HEK293T (cell line): ENCODE measurements at regions not wholly inside any gene's neighbourhood (a gene's known extent, or its start where the extent isn't known, plus 50 kb on each side); places are given as distances from the start of the nearest gene placed in this dataset.

Source experiments
- CTCF ChIA-PET: fragments of 350-600 bp; formaldehyde crosslinking; extraction: SDS; loops from one replicate; lab custom pipeline; 2021; ENCODE audit warnings: antibody characterized with exemption, inconsistent platforms; lab: Yijun Ruan, JAX
- POLR2A ChIA-PET: fragments of 350-600 bp; formaldehyde crosslinking; extraction: SDS; loops from one replicate; lab custom pipeline; 2020; ENCODE audit warnings: antibody characterized with exemption, inconsistent platforms; lab: Yijun Ruan, JAX
- DNase-seq: peaks from one replicate; pipeline ENCODE4 v3.0.0; 2012; ENCODE audit warnings: mixed read lengths; ENCODE audit errors: extremely low spot score
- ARNT ChIP-seq: fragments of 450-650 bp; IDR thresholded peaks from 2 replicates; pipeline ENCODE4 v1.6.1; 2017; ENCODE audit warnings: mild to moderate bottlenecking
- BHLHE40 ChIP-seq: fragments of 450-650 bp; IDR thresholded peaks from 2 replicates; pipeline ENCODE4 v1.6.1; 2016; ENCODE audit warnings: mild to moderate bottlenecking, moderate library complexity, borderline replicate concordance
- CTBP1 ChIP-seq: fragments of 450-650 bp; IDR thresholded peaks from 2 replicates; pipeline ENCODE4 v1.6.1; 2016; ENCODE audit warnings: borderline replicate concordance
- ELF4 ChIP-seq: fragments of 450-650 bp; IDR thresholded peaks from 2 replicates; pipeline ENCODE4 v1.6.1; 2017; ENCODE audit warnings: antibody characterized with exemption
- FOXA1 ChIP-seq: fragments of 450-650 bp; IDR thresholded peaks from 2 replicates; pipeline ENCODE4 v1.6.1; 2016; ENCODE audit warnings: mild to moderate bottlenecking
- FOXK2 ChIP-seq: fragments of 450-650 bp; IDR thresholded peaks from 2 replicates; pipeline ENCODE4 v1.6.1; 2016; ENCODE audit warnings: mild to moderate bottlenecking
- FOXM1 ChIP-seq: fragments of 450-650 bp; IDR thresholded peaks from 2 replicates; pipeline ENCODE4 v1.6.1; 2017; ENCODE audit warnings: mild to moderate bottlenecking, borderline replicate concordance
- HDGF ChIP-seq: fragments of 450-650 bp; IDR thresholded peaks from 2 replicates; pipeline ENCODE4 v1.6.1; 2017; ENCODE audit warnings: antibody characterized with exemption, borderline replicate concordance
- L3MBTL2 ChIP-seq: fragments of 450-650 bp; conservative IDR thresholded peaks from 2 replicates; pipeline ENCODE4 v1.6.1; 2016; ENCODE audit warnings: mild to moderate bottlenecking
- LEF1 ChIP-seq: fragments of 450-650 bp; IDR thresholded peaks from 2 replicates; pipeline ENCODE4 v1.6.1; 2017; ENCODE audit warnings: mild to moderate bottlenecking, borderline replicate concordance
- NFRKB ChIP-seq: fragments of 450-650 bp; IDR thresholded peaks from 2 replicates; pipeline ENCODE4 v1.6.1; 2016; ENCODE audit warnings: mild to moderate bottlenecking, moderate library complexity
- PKNOX1 ChIP-seq: fragments of 450-650 bp; IDR thresholded peaks from 2 replicates; pipeline ENCODE4 v1.6.1; 2016
- SP1 ChIP-seq: fragments of 450-650 bp; IDR thresholded peaks from 2 replicates; pipeline ENCODE4 v1.6.1; 2017
- SUZ12 ChIP-seq: fragments of 450-650 bp; IDR thresholded peaks from 2 replicates; pipeline ENCODE4 v1.6.1; 2016; ENCODE audit warnings: mild to moderate bottlenecking
- TARDBP ChIP-seq: fragments of 450-650 bp; IDR thresholded peaks from 2 replicates; pipeline ENCODE4 v1.6.1; 2016
- ZNF384 ChIP-seq: fragments of 450-650 bp; IDR thresholded peaks from 2 replicates; pipeline ENCODE4 v1.6.1; 2016

- ChIA-PET CTCF (no interaction called here), POLR2A (no interaction called here)
- TF ChIP-seq BHLHE40 = no peak
- no peak for TF ChIP-seq ELF4
- no peak for TF ChIP-seq TARDBP
- no peak for TF ChIP-seq FOXK2
- no peak for TF ChIP-seq LEF1
- TF ChIP-seq FOXM1 = no peak
- TF ChIP-seq FOXA1 = no peak
- TF ChIP-seq SUZ12 = no peak
- TF ChIP-seq ARNT = no peak
- no peak for TF ChIP-seq SP1
- no peak for TF ChIP-seq CTBP1
- TF ChIP-seq PKNOX1 = no peak
- no peak for TF ChIP-seq HDGF
- DNase-seq = no peak
These were observed 191.7 kb downstream of the NTMT2 start for GRCh38 chr1:170337413-170337994.

GRCh38 chr1:170339534-170339933 is 192.4 kb upstream of the GORAB start:
- ChIA-PET CTCF (no interaction called here), POLR2A (no interaction called here)
- no peak for DNase-seq
- TF ChIP-seq BHLHE40 (no peak), HDGF (no peak), PKNOX1 (no peak), ZNF384 (no peak), SP1 (no peak), SUZ12 (no peak), ARNT (no peak), FOXK2 (no peak), LEF1 (no peak), FOXA1 (no peak), CTBP1 (no peak), FOXM1 (no peak)

GRCh38 chr1:170340308-170340707 is 191.7 kb upstream of the GORAB start:
- POLR2A ChIA-PET = no interaction called here

GRCh38 chr1:170351366-170351946 is 180.5 kb upstream of the GORAB start:
- no peak for DNase-seq
- POLR2A ChIA-PET = no interaction called here
- CTCF ChIA-PET = no interaction called here
- TF ChIP-seq CTBP1 (no peak), L3MBTL2 (no peak), ELF4 (no peak), PKNOX1 (no peak), ARNT (no peak), FOXK2 (no peak), HDGF (no peak), BHLHE40 (no peak), FOXA1 (no peak), TARDBP (no peak), SUZ12 (no peak), NFRKB (no peak), FOXM1 (no peak), LEF1 (no peak), SP1 (no peak), ZNF384 (no peak)

More at GRCh38 chr1:170340308-170340707, 191.7 kb upstream of the GORAB start:
- no peak for DNase-seq
- CTCF ChIA-PET = interaction anchor here (1.1 kb wide), 1 partner anchor 9 kb away, joined by 3 read pairs; no protein-coding TSS in a partner anchor
- TF ChIP-seq SUZ12 (no peak), FOXA1 (no peak), NFRKB (no peak), ZNF384 (no peak), FOXK2 (no peak), CTBP1 (no peak), ELF4 (no peak), SP1 (no peak), HDGF (no peak), PKNOX1 (no peak), L3MBTL2 (no peak), BHLHE40 (no peak), LEF1 (no peak)

- CTCF ChIA-PET = no interaction called here
- DNase-seq = no peak
- POLR2A ChIA-PET = no interaction called here
- TF ChIP-seq HDGF = no peak
- no peak for TF ChIP-seq FOXM1
These were observed 177.7 kb upstream of the GORAB start for GRCh38 chr1:170354246-170354645.
